HG02623 (cell line): ENCODE measurements at regions not wholly inside any gene's neighbourhood (a gene's known extent, or its start where the extent isn't known, plus 50 kb on each side); places are given as distances from the start of the nearest gene placed in this dataset.

Experiments used
- ATAC-seq: cut with Tn5 transposase; IDR thresholded peaks from one replicate; pipeline ENCODE4 v1.9.1; 2021; ENCODE audit warnings: moderate library complexity; ENCODE audit not compliant: unreplicated experiment

GRCh38 chr2:155215037-155215707 is 516.7 kb downstream of the KCNJ3 start:
- no peak for ATAC-seq

GRCh38 chr2:155209696-155210450 is 511.4 kb downstream of the KCNJ3 start:
- ATAC-seq, result no peak

- no peak for ATAC-seq
Measured at GRCh38 chr2:155203178-155203577, 504.7 kb downstream of the KCNJ3 start.

GRCh38 chr2:155200753-155201152 is 502.3 kb downstream of the KCNJ3 start:
- no peak for ATAC-seq

GRCh38 chr2:155190342-155190741 is 491.8 kb downstream of the KCNJ3 start:
- ATAC-seq, result no peak

- no peak for ATAC-seq
Measured at GRCh38 chr2:155178921-155179320, 480.4 kb downstream of the KCNJ3 start.

- ATAC-seq, result no peak
Measured at GRCh38 chr2:155176345-155176744, 477.9 kb downstream of the KCNJ3 start.

- no peak for ATAC-seq
Measured at GRCh38 chr2:155169317-155169716, 470.8 kb downstream of the KCNJ3 start.

GRCh38 chr2:155162494-155162893 is 464.0 kb downstream of the KCNJ3 start:
- no peak for ATAC-seq

GRCh38 chr2:155161314-155161713 is 462.8 kb downstream of the KCNJ3 start:
- ATAC-seq, result no peak

GRCh38 chr2:155157711-155158110 is 459.2 kb downstream of the KCNJ3 start:
- ATAC-seq, result no peak

GRCh38 chr2:155157065-155157464 is 458.6 kb downstream of the KCNJ3 start:
- no peak for ATAC-seq

GRCh38 chr2:155151945-155152344 is 453.4 kb downstream of the KCNJ3 start:
- ATAC-seq, result peak; percentile 62

GRCh38 chr2:155151472-155151871 is 453.0 kb downstream of the KCNJ3 start:
- ATAC-seq, result no peak

GRCh38 chr2:155145758-155146229 is 447.3 kb downstream of the KCNJ3 start:
- ATAC-seq, result peak; percentile 97

- ATAC-seq, result peak; percentile 24
Measured at GRCh38 chr2:155141418-155141817, 442.9 kb downstream of the KCNJ3 start.

GRCh38 chr2:155125585-155126230 is 427.2 kb downstream of the KCNJ3 start:
- ATAC-seq, result no peak

GRCh38 chr2:155115846-155116245 is 417.4 kb downstream of the KCNJ3 start:
- ATAC-seq, result no peak

GRCh38 chr2:155111070-155111469 is 412.6 kb downstream of the KCNJ3 start:
- no peak for ATAC-seq

GRCh38 chr2:155109527-155109926 is 411.0 kb downstream of the KCNJ3 start:
- ATAC-seq, result no peak

- ATAC-seq, result no peak
Measured at GRCh38 chr2:155100261-155100660, 401.8 kb downstream of the KCNJ3 start.

- no peak for ATAC-seq
Measured at GRCh38 chr2:155099784-155100183, 401.3 kb downstream of the KCNJ3 start.
